Liver (tissue), 7 donors: ENCODE measurements at regions not wholly inside any gene's neighbourhood (a gene's known extent, or its start where the extent isn't known, plus 50 kb on each side); places are given as distances from the start of the nearest gene placed in this dataset.

Experiments
- DNase-seq: peaks from one replicate; pipeline ENCODE4 v3.0.0-alpha.2; 2017; ENCODE audit warnings: low spot score
- H3K27ac ChIP-seq, 2 donors: one replicate each; pipeline ENCODE4 v1.7.0; 2013; ENCODE audit warnings: inconsistent platforms in 2 of 2, low read length in 2 of 2, control low read depth in 1 of 2, low read depth in 1 of 2, mild to moderate bottlenecking in 1 of 2
- H3K27me3 ChIP-seq, 4 donors: one replicate each; pipeline versions ENCODE4 v1.6.1 to v1.7.0; 2013; ENCODE audit warnings: low read length in 3 of 4, inconsistent platforms in 1 of 4, mild to moderate bottlenecking in 1 of 4, moderate library complexity in 1 of 4; ENCODE audit not compliant: control insufficient read depth in 4 of 4, insufficient read depth in 4 of 4
- H3K36me3 ChIP-seq, 4 donors: one replicate each; pipeline versions ENCODE4 v1.6.1 to v1.7.0; 2013; ENCODE audit warnings: low read length in 3 of 4, mild to moderate bottlenecking in 3 of 4, low read depth in 1 of 4, moderate library complexity in 1 of 4; ENCODE audit not compliant: control insufficient read depth in 4 of 4, insufficient read depth in 3 of 4
- H3K4me1 ChIP-seq, 4 donors: one replicate each; pipeline versions ENCODE4 v1.6.1 to v1.7.0; 2013; ENCODE audit warnings: low read length in 3 of 4, mild to moderate bottlenecking in 3 of 4, moderate library complexity in 1 of 4; ENCODE audit not compliant: control insufficient read depth in 4 of 4, insufficient read depth in 4 of 4
- H3K4me3 ChIP-seq, 3 donors: one replicate each; pipeline versions ENCODE4 v1.6.1 to v1.7.0; 2013; ENCODE audit warnings: low read length in 3 of 3, control low read depth in 1 of 3, low read depth in 1 of 3, mild to moderate bottlenecking in 1 of 3
- H3K9ac ChIP-seq, 2 donors: one replicate each; pipeline ENCODE4 v1.7.0; 2013; ENCODE audit warnings: low read length in 2 of 2, mild to moderate bottlenecking in 2 of 2, moderate library complexity in 2 of 2, control low read depth in 1 of 2, low read depth in 1 of 2
- H3K9me3 ChIP-seq, 4 donors: one replicate each; pipeline versions ENCODE4 v1.6.1 to v1.7.0; 2013; ENCODE audit warnings: low read length in 3 of 4; ENCODE audit not compliant: control insufficient read depth in 4 of 4
- EGR1 ChIP-seq, 2 donors: IDR thresholded peaks; 2 replicates each; pipeline ENCODE4 v1.6.1; 2016 to 2018; ENCODE audit warnings: antibody characterized with exemption in 2 of 2, low read depth in 2 of 2
- FOXA1 ChIP-seq: IDR thresholded peaks from 2 replicates; pipeline ENCODE4 v1.6.1; 2016; ENCODE audit warnings: antibody characterized with exemption
- FOXA2 ChIP-seq: IDR thresholded peaks from 2 replicates; pipeline ENCODE4 v1.6.1; 2016; ENCODE audit warnings: antibody characterized with exemption
- GABPA ChIP-seq, 2 donors: IDR thresholded peaks in 1 of 2; conservative IDR thresholded peaks in 1 of 2; 2 replicates each; pipeline ENCODE4 v1.6.1; 2016; ENCODE audit warnings: antibody characterized with exemption in 2 of 2, mild to moderate bottlenecking in 1 of 2, moderate library complexity in 1 of 2
- HNF4A ChIP-seq, 2 donors: conservative IDR thresholded peaks; 2 replicates each; pipeline ENCODE4 v1.6.1; 2016; ENCODE audit warnings: antibody characterized with exemption in 2 of 2, mild to moderate bottlenecking in 2 of 2
- HNF4G ChIP-seq: IDR thresholded peaks from 2 replicates; pipeline ENCODE4 v1.6.1; 2016; ENCODE audit warnings: antibody characterized with exemption
- JUND ChIP-seq, 2 donors: IDR thresholded peaks; 2 replicates each; pipeline ENCODE4 v1.6.1; 2016; ENCODE audit warnings: antibody characterized with exemption in 2 of 2
- NR2F2 ChIP-seq: IDR thresholded peaks from 2 replicates; pipeline ENCODE4 v1.6.1; 2016; ENCODE audit warnings: antibody characterized with exemption
- RAD21 ChIP-seq, 2 donors: IDR thresholded peaks; 2 replicates each; pipeline ENCODE4 v1.6.1; 2016; ENCODE audit warnings: antibody characterized with exemption in 2 of 2, mild to moderate bottlenecking in 2 of 2
- RXRA ChIP-seq, 2 donors: IDR thresholded peaks; 2 replicates each; pipeline ENCODE4 v1.6.1; 2017 to 2018; ENCODE audit warnings: antibody characterized with exemption in 2 of 2, mild to moderate bottlenecking in 1 of 2
- SP1 ChIP-seq: IDR thresholded peaks from 2 replicates; pipeline ENCODE4 v1.6.1; 2018; ENCODE audit warnings: antibody characterized with exemption, mild to moderate bottlenecking
- TAF1 ChIP-seq: conservative IDR thresholded peaks from 2 replicates; pipeline ENCODE4 v1.6.1; 2016; ENCODE audit warnings: antibody characterized with exemption, mild to moderate bottlenecking
- YY1 ChIP-seq: IDR thresholded peaks from 2 replicates; pipeline ENCODE4 v1.6.1; 2016; ENCODE audit warnings: antibody characterized with exemption, mild to moderate bottlenecking
- TF ChIP-seq, protein P1 (sequence below): IDR thresholded peaks from 2 replicates; pipeline ENCODE4 v1.6.1; 2016; ENCODE audit warnings: antibody characterized with exemption
- TF ChIP-seq, protein P2 (sequence below): IDR thresholded peaks from 2 replicates; pipeline ENCODE4 v1.6.1; 2016; ENCODE audit warnings: antibody characterized with exemption, mild to moderate bottlenecking
- TF ChIP-seq, protein P3 (sequence below): IDR thresholded peaks from 2 replicates; pipeline ENCODE4 v1.6.1; 2016; ENCODE audit warnings: antibody characterized with exemption
- TF ChIP-seq, protein P4 (sequence below): IDR thresholded peaks from 2 replicates; pipeline ENCODE4 v1.6.1; 2016; ENCODE audit warnings: antibody characterized with exemption
- TF ChIP-seq, protein P5 (sequence below): fragments of 150-350 bp; IDR thresholded peaks from 2 replicates; pipeline ENCODE4 v1.5.1; 2017; ENCODE audit warnings: improper control_type of control experiment, low read depth, low read length; ENCODE audit not compliant: missing input control
- donor health status: healthy.
- donor health status: healthy.
- donor health status: healthy.
- donor health status: healthy.

DNA sequence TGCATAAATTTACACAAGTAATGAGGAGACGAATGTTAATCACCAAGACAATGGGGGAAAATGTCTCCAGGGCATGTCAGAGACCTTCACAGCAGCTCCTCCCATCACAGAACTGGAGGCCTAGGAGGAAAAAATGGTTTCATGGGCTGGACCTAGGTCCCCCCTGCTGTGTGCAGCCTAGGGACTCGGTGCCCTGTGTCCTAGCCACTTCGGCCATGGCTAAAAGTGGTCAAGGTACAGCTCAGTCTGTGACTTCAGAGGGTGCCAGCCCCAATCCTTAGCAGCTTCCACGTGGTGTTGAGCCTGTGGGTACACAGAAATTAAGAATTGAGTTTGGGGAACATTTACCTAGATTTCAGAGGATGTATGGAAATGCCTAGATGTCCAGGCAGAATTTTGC is 152.2 kb upstream of the KCNJ3 start (continued):
- TF ChIP-seq, protein P1, sequence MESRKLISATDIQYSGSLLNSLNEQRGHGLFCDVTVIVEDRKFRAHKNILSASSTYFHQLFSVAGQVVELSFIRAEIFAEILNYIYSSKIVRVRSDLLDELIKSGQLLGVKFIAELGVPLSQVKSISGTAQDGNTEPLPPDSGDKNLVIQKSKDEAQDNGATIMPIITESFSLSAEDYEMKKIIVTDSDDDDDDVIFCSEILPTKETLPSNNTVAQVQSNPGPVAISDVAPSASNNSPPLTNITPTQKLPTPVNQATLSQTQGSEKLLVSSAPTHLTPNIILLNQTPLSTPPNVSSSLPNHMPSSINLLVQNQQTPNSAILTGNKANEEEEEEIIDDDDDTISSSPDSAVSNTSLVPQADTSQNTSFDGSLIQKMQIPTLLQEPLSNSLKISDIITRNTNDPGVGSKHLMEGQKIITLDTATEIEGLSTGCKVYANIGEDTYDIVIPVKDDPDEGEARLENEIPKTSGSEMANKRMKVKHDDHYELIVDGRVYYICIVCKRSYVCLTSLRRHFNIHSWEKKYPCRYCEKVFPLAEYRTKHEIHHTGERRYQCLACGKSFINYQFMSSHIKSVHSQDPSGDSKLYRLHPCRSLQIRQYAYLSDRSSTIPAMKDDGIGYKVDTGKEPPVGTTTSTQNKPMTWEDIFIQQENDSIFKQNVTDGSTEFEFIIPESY: no peak

DNA sequence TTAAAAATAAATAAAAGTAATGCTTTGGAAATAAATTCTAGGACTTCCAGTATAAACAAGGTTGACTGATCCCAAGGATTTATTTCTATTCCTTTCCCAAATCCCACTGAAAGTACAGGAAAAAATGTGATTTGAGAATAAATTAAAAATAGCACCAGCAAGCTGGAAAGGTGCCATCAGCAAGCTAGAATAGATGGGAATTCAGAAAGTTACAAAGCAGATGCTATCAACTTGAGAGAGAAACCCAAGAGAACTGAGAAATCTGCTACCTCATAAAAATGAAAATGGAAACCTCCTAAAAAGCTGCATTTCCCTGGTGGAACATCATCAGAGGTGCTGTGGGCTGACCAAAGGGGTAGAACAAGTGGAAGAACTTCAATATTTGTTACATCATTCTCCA is 148.6 kb upstream of the KCNJ3 start:
- H3K4me3 ChIP-seq: no peak overlapping the region
- H3K36me3 ChIP-seq: no peaks in the 10 kb centered on the region
- no peak overlapping the region for H3K27ac ChIP-seq
- no peak for DNase-seq
- no peaks in the 10 kb centered on the region for H3K27me3 ChIP-seq
- peaks cover 0 to 3% (median 0%) of the 10 kb centered on the region in 4 donors for H3K9me3 ChIP-seq
- no peak overlapping the region for H3K9ac ChIP-seq
- H3K4me1 ChIP-seq: no peaks in the 10 kb centered on the region
- no peak for TF ChIP-seq JUND (IDR thresholded peaks at IDR 0.05)
- no peak for TF ChIP-seq HNF4G
- no peak for TF ChIP-seq YY1
- no peak for TF ChIP-seq TAF1
- TF ChIP-seq GABPA (IDR thresholded peaks at IDR 0.05 in 1 of 2, conservative IDR thresholded peaks at IDR 0.05 in 1 of 2): no peak
- TF ChIP-seq HNF4A (conservative IDR thresholded peaks at IDR 0.05): no peak
- TF ChIP-seq, protein P2, sequence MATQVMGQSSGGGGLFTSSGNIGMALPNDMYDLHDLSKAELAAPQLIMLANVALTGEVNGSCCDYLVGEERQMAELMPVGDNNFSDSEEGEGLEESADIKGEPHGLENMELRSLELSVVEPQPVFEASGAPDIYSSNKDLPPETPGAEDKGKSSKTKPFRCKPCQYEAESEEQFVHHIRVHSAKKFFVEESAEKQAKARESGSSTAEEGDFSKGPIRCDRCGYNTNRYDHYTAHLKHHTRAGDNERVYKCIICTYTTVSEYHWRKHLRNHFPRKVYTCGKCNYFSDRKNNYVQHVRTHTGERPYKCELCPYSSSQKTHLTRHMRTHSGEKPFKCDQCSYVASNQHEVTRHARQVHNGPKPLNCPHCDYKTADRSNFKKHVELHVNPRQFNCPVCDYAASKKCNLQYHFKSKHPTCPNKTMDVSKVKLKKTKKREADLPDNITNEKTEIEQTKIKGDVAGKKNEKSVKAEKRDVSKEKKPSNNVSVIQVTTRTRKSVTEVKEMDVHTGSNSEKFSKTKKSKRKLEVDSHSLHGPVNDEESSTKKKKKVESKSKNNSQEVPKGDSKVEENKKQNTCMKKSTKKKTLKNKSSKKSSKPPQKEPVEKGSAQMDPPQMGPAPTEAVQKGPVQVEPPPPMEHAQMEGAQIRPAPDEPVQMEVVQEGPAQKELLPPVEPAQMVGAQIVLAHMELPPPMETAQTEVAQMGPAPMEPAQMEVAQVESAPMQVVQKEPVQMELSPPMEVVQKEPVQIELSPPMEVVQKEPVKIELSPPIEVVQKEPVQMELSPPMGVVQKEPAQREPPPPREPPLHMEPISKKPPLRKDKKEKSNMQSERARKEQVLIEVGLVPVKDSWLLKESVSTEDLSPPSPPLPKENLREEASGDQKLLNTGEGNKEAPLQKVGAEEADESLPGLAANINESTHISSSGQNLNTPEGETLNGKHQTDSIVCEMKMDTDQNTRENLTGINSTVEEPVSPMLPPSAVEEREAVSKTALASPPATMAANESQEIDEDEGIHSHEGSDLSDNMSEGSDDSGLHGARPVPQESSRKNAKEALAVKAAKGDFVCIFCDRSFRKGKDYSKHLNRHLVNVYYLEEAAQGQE: no peak

DNA sequence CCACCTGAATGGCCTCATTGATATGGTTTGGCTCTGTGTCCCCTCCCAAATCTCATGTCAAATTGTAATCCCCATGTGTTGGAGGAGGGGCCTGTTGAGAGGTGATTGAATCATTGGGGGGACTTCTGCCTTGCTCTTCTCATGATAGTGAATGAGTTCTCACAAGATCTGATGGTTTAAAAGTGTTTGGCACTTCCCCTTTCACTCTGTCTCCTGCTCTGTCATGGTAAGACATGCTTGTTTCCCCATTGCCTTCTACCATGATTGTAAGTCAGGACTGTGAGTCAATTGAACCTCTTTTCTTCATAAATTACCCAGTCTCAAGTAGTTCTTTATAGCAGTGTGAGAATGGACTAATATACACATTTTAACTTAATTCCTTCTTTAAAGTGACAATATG is 146.8 kb upstream of the KCNJ3 start:
- no peaks in the 10 kb centered on the region for H3K27me3 ChIP-seq
- TF ChIP-seq, protein P2: no peak
- TF ChIP-seq TAF1 (no peak), EGR1 (IDR thresholded peaks at IDR 0.05; ENCODE audit: low read depth in 2 of 2) (no peak), YY1 (no peak), FOXA1 (no peak), RAD21 (IDR thresholded peaks at IDR 0.05) (no peak), HNF4G (no peak), FOXA2 (no peak), SP1 (no peak), NR2F2 (no peak), JUND (IDR thresholded peaks at IDR 0.05) (no peak), RXRA (IDR thresholded peaks at IDR 0.05) (no peak), HNF4A (conservative IDR thresholded peaks at IDR 0.05) (no peak)
- TF ChIP-seq, protein P3, sequence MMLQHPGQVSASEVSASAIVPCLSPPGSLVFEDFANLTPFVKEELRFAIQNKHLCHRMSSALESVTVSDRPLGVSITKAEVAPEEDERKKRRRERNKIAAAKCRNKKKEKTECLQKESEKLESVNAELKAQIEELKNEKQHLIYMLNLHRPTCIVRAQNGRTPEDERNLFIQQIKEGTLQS: no peak
- TF ChIP-seq, protein P1: no peak
- TF ChIP-seq, protein P4, sequence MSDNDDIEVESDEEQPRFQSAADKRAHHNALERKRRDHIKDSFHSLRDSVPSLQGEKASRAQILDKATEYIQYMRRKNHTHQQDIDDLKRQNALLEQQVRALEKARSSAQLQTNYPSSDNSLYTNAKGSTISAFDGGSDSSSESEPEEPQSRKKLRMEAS: no peak
- TF ChIP-seq, protein P5, sequence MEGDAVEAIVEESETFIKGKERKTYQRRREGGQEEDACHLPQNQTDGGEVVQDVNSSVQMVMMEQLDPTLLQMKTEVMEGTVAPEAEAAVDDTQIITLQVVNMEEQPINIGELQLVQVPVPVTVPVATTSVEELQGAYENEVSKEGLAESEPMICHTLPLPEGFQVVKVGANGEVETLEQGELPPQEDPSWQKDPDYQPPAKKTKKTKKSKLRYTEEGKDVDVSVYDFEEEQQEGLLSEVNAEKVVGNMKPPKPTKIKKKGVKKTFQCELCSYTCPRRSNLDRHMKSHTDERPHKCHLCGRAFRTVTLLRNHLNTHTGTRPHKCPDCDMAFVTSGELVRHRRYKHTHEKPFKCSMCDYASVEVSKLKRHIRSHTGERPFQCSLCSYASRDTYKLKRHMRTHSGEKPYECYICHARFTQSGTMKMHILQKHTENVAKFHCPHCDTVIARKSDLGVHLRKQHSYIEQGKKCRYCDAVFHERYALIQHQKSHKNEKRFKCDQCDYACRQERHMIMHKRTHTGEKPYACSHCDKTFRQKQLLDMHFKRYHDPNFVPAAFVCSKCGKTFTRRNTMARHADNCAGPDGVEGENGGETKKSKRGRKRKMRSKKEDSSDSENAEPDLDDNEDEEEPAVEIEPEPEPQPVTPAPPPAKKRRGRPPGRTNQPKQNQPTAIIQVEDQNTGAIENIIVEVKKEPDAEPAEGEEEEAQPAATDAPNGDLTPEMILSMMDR: no peak
- H3K36me3 ChIP-seq: no peaks in the 10 kb centered on the region
- no peaks in the 10 kb centered on the region for H3K4me1 ChIP-seq
- H3K4me3 ChIP-seq: no peak overlapping the region
- H3K9me3 ChIP-seq: peaks cover 0 to 2% (median 0%) of the 10 kb centered on the region in 4 donors
- DNase-seq: no peak
- no peak overlapping the region for H3K27ac ChIP-seq
- H3K9ac ChIP-seq: no peak overlapping the region
